RWPE2 (cell line): ENCODE measurements at regions not wholly inside any gene's neighbourhood (a gene's known extent, or its start where the extent isn't known, plus 50 kb on each side); places are given as distances from the start of the nearest gene placed in this dataset.

ENCODE experiments used
- ATAC-seq: fragments of 200-7000 bp; cut with Tn5 transposase; 3 replicates; pipeline ENCODE4 v1.9.1; 2021; ENCODE audit warnings: low read depth
- DNase-seq: peaks from one replicate; pipeline ENCODE4 v3.0.0-alpha.2; 2020; ENCODE audit warnings: low spot score
- H3K27ac ChIP-seq: fragments of 450-650 bp; 2 replicates; pipeline ENCODE4 v1.5.1; 2017; ENCODE audit warnings: mild to moderate bottlenecking; ENCODE audit not compliant: poor library complexity, severe bottlenecking
- H3K27me3 ChIP-seq: fragments of 250-450 bp; sonication (Bioruptor Pico); 2 replicates; pipeline ENCODE4 v1.5.1; 2021; ENCODE audit warnings: mild to moderate bottlenecking, moderate library complexity; ENCODE audit not compliant: insufficient read depth, poor library complexity, severe bottlenecking
- H3K36me3 ChIP-seq: fragments of 250-450 bp; sonication (Bioruptor Pico); 2 replicates; pipeline ENCODE4 v1.5.1; 2020; ENCODE audit warnings: low read depth, mild to moderate bottlenecking, moderate library complexity
- H3K4me1 ChIP-seq: fragments of 250-450 bp; sonication (Bioruptor Pico); 2 replicates; pipeline ENCODE4 v1.5.1; 2021; ENCODE audit warnings: mild to moderate bottlenecking, moderate library complexity; ENCODE audit not compliant: insufficient read depth, poor library complexity, severe bottlenecking
- H3K4me3 ChIP-seq: fragments of 250-450 bp; sonication (Bioruptor Pico); 2 replicates; pipeline ENCODE4 v1.5.1; 2021; ENCODE audit warnings: mild to moderate bottlenecking, moderate library complexity; ENCODE audit not compliant: severe bottlenecking
- H3K9me3 ChIP-seq: fragments of 250-450 bp; sonication (Bioruptor Pico); 2 replicates; pipeline ENCODE4 v1.5.1; 2021; ENCODE audit warnings: mild to moderate bottlenecking, moderate library complexity; ENCODE audit not compliant: severe bottlenecking
- TF ChIP-seq, protein P1 (sequence below): fragments of 450-650 bp; IDR thresholded peaks from one replicate; pipeline ENCODE4 v1.5.1; 2017; ENCODE audit warnings: mild to moderate bottlenecking, moderate library complexity; ENCODE audit not compliant: poor library complexity, severe bottlenecking

GRCh38 chr16:9366048-9366969, 274.9 kb downstream of the HAPSTR1 start:
- Histone ChIP-seq H3K9me3 (no peaks in the 10 kb centered on the region), H3K4me1 (no peaks in the 10 kb centered on the region), H3K27ac (no peak overlapping the region), H3K36me3 (no peaks in the 10 kb centered on the region), H3K4me3 (no peak overlapping the region), H3K27me3 (no peaks in the 10 kb centered on the region)
- DNase-seq, result no peak
- TF ChIP-seq, protein P1, sequence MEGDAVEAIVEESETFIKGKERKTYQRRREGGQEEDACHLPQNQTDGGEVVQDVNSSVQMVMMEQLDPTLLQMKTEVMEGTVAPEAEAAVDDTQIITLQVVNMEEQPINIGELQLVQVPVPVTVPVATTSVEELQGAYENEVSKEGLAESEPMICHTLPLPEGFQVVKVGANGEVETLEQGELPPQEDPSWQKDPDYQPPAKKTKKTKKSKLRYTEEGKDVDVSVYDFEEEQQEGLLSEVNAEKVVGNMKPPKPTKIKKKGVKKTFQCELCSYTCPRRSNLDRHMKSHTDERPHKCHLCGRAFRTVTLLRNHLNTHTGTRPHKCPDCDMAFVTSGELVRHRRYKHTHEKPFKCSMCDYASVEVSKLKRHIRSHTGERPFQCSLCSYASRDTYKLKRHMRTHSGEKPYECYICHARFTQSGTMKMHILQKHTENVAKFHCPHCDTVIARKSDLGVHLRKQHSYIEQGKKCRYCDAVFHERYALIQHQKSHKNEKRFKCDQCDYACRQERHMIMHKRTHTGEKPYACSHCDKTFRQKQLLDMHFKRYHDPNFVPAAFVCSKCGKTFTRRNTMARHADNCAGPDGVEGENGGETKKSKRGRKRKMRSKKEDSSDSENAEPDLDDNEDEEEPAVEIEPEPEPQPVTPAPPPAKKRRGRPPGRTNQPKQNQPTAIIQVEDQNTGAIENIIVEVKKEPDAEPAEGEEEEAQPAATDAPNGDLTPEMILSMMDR, result no peak
- ATAC-seq, result no peak

- Histone ChIP-seq H3K27me3 (no peaks in the 10 kb centered on the region), H3K9me3 (no peaks in the 10 kb centered on the region), H3K4me1 (no peaks in the 10 kb centered on the region), H3K4me3 (no peak overlapping the region), H3K36me3 (no peaks in the 10 kb centered on the region), H3K27ac (no peak overlapping the region)
- DNase-seq (no peak), ATAC-seq (no peak)
- TF ChIP-seq, protein P1, result no peak
Observed at GRCh38 chr16:9370061-9370491, 278.6 kb downstream of the HAPSTR1 start.

DNA sequence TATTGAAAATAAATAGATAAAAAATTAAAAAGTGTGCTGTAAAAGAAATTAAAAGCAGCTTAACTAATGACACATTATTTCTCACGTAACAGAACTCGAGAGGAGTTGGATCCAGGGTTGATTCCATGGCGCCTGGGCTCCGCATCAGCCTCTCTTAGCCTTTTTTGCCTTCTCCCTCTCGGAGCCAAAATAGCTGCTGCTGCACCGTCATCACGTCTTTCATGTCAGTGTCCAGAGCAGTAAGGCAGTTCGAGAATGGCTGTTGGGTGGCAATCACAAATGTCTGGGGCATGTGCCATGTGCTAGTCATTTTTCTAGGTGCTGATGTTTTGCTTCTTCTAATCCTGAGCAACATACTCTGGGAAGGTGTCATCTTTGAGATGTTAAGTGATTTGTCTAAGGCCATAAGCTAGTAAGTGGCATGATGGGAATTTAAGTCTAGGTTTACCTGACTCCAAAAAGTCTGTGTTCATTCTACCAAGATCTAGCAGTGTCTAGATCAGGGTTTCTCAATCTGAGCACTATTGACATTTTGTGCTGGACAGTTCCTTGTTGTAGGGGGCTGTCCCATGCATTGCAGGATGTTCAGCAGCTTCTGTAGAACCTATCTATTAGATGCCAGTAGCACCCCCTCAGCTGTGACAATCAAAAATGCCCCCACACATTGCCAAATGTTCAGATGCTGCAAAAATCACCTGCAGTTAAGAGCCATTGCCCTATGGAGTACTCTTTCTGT, 280.4 kb downstream of the HAPSTR1 start:
- Histone ChIP-seq H3K36me3 (no peaks in the 10 kb centered on the region), H3K4me1 (no peaks in the 10 kb centered on the region), H3K9me3 (no peaks in the 10 kb centered on the region), H3K27ac (no peak overlapping the region), H3K4me3 (no peak overlapping the region), H3K27me3 (no peaks in the 10 kb centered on the region)
- TF ChIP-seq, protein P1, result no peak
- no peak for ATAC-seq
- no peak for DNase-seq

DNA sequence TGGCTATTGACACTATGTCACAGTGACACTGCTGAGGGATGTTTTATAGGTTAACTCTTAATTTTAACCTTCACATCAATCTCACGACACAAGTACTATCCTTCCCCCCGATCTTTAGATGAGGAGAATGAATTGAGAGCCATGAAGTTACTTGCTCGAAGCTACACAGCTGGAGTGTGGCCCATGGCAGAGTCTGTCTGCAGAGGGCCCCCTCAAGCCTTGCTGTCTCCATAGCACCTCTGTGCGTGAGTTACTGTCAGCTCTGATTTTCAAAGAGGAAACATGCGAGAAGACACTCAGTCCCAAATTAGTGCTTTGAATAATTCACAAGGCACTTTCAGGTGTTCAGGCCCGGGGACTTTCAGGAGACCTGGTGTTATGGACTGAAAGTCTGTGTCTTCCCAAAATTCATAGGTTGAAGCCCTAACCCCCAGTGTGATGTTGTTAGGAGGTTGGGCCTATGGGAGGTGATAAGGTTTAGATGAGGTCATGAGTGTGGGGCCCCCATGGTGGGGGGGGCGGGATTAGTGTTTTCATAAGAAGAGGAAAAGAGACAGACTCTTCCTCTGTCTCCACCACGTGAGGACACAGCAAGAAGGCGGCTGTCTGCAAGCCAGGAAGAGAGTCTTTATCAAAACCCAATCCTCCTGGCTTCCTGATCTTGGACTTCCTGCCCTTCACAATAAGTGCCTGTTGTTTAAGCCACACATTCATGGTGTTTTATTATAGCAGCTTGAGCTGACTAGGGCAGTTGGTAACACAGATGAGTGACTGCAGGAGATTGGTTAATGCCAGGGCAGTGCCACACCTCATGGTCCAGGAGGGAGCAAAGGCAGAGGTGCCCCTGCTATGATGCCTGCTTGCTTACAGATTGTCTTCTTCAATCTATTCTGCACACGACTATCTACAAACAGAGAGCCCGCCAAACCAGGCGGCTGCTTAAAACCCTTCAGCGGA, 281.8 kb downstream of the HAPSTR1 start:
- Histone ChIP-seq H3K4me3 (no peak overlapping the region), H3K4me1 (no peaks in the 10 kb centered on the region), H3K27me3 (no peaks in the 10 kb centered on the region), H3K36me3 (no peaks in the 10 kb centered on the region), H3K27ac (no peak overlapping the region), H3K9me3 (no peaks in the 10 kb centered on the region)
- ATAC-seq, result no peak
- DNase-seq, result no peak
- TF ChIP-seq, protein P1, result no peak
